GM21723 (cell line): ENCODE measurements at regions not wholly inside any gene's neighbourhood (a gene's known extent, or its start where the extent isn't known, plus 50 kb on each side); places are given as distances from the start of the nearest gene placed in this dataset.
"Not testable (repeated sequence)": the region's sequence is repeated elsewhere in the genome, so short reads cannot be mapped to it uniquely, and the experiment has no call there.

Experiments used
- ATAC-seq: cut with Tn5 transposase; IDR thresholded peaks from one replicate; pipeline ENCODE4 v1.9.1; 2021; ENCODE audit warnings: mild to moderate bottlenecking, moderate library complexity; ENCODE audit not compliant: unreplicated experiment

DNA sequence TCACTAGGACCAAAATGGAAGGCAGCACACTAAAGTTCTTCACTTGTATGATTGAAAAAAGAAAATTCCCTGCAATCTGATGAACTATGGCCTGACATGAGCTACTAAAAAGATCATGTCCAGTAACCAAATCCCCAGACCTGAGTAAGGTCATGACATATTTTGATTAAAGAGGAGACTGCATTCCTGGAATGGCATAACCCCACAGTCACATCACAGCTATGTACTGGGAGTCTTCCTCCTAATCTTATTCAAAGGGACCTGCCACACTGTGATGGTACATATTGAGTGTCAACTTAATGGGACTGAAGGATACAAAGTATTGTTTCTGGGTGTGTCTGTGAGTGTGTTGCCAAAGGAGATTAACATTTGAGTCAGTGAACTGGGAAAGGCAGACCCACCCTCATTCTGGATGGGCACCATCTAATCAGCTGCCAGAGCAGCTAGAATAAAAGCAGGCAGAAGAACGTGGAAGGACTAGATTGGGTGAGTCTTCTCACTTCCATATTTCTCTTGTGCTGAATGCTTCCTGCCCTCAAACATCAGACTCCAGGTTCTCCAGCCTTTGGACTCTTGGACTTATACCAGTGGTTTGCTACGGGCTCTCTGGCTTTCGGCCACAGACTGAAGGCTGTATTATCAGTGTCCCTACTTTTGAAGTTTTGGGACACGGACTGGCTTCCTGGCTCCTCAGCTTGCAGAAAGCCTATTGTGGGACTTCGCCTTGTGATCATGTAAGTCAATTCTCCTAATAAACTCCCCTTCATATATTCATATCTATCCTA is 345.0 kb downstream of the TMEM38B start:
- ATAC-seq = no peak

DNA sequence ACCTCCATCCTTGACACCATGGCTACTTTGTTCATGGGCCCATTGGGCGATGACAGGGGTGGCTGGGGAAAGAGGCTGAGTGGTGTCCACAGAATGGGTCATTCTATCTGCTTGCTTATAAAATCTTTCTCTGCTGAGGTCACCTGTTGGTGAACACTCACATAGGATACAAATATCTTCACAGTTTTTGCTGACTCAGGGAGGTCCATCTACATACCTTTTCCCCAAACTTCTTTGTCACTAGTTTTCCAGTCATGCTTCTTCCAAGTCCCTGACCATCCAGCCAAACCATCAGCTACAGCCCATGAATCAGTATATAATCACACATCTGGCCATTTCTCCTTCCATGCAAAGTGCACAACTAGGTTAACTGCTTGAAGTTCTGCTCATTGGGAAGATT is 347.6 kb downstream of the TMEM38B start:
- not testable (repeated sequence) for ATAC-seq

DNA sequence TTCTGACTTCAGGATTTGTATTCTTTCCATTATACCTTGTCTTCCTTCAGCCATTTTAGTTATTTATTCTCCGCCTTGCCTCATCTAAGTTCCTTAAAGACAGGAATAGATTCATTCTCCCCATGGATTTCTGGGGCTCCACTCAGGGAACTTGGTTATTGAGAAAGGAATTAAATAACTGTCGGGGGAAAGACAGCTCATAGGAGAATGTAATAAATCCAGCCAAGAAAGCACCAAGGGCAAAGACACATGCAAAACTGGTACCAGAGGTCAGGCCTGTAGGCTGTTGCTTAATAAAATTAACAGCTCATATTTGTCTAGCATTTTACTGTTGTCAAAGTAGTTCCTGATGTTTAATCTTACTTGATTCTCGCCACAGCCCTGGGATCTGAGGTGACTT is 357.2 kb downstream of the TMEM38B start:
- ATAC-seq = no peak

DNA sequence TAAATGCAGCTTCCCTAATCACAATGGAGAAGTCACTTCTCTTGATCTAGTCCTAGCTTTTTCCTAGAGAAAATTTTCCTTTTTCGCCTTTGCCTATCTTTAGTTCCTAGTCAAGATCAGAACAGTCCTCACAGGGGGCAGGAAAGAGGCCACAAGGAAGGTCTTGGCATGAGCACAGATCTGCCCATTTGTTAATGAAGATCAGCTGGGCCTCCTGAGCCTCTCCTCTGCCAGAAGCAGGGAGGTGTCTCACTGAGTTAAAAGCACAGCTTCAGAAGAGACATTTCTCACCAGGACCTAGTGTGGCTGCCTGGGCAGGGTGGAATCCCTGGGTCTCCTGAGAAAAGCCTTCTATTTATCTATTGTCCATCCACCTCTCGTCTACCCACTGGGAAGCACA is 357.8 kb downstream of the TMEM38B start:
- ATAC-seq = no peak

DNA sequence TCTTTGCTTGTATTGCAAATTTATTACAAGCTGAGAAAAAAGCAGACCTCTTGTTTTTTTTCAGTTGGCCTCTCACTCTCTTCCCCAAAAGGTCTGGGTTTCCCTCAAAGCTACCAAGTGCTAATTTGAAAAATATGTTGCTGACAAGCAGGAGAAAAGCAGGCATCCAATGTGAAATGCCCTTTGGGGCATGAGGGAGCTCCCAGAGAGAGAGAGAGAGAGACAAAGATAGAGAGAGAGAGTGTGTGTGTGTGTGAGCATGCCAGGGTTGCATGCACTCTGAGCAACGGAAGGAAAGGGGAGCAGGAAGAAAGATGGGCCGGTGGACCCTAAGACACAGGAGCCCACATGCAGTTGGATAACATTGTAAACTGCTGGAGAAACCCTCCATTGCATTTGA is 358.4 kb downstream of the TMEM38B start:
- no peak for ATAC-seq

DNA sequence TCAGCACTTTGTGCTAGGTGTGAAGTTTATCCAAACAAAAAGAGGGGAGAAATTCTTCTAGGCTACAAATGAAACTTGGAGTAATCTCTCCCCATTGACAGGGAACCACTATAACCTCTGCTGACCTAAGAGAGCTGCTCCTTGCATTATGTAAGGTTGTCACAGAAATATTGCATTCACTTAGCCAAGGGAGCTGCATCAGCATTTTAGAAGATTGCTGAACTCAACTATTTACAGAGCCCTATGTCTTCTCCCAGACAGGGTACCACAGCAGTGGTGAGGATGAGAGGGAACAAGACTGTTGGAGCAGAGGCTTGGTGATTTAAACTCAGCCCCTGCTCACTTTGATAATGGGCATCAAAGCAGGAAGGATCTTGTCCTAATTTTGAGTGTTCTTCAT is 362.0 kb downstream of the TMEM38B start:
- no peak for ATAC-seq

DNA sequence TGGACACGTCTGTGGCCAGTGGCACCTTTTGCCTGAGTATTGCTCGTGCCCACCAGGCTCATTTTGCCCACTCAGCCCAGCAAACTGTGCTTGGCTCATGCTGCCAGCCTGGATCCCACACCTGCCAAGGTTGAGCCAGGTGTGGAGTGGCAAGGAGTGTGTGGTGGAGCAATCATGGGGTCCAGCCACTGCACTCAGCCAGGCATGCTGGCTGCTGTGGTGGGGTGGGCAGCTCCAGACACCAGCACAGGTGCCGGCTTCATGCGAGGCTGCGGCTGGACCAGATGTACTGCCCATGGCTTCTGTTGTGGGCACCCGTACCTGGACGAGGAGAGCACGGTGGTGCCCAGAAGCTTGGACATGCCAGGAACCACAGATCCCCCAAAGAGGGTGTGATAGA is 364.1 kb downstream of the TMEM38B start:
- no peak for ATAC-seq

DNA sequence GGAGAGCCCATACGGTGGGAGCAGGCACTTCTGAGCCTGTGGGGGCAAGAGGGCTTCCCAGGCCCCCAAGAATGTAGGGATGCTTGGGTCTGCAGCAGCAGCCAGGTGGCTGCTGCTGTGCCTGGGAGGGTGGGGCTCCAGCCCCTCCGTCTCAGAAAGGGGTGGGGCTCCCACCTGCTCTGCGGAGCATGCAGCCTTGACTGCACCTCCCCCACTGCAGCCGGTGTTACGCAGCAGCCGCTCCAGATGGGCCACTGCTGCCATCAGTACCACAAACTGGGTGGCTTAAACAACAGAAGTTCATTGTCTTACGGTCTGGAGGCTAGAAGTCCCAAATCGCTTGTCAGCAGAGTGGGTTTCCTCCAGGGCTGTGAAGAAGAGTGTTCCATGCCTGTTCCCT is 365.5 kb downstream of the TMEM38B start:
- ATAC-seq = no peak

DNA sequence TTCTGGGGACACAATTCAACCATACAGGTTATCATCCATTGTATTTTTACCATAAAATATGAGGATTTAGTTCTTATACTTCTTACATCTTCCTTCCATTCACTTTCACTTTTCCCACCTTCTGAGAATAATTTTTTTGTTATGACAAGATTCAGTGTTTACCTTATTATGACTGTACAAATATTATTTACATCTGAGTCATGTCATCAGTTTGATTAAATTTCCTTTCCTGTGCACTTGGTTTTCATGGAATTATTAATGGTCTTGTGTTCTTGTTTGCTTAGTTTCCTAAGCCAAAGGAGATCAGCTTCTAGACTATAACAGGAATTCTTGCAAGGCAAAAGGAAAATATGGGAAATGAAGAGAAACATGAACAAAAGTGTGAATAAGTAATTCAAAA is 366.5 kb downstream of the TMEM38B start:
- ATAC-seq = no peak

DNA sequence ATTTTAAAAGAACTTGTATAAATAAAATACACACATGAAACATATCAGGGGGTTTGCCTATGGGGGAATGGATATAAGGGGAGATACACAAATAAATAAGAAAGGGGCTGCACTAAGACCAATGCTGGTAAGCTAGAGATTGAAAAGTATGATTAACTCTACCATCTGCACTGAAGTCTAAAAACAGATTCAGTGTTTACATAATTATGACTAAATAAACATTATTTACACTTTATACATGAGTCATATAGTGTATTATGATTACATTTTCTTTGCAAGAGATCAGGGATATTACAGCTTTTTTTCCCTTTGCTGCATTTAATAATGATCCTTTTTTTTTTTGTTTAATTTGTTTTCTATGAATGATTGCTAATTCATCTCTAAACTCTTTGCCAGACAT is 367.9 kb downstream of the TMEM38B start:
- no peak for ATAC-seq

DNA sequence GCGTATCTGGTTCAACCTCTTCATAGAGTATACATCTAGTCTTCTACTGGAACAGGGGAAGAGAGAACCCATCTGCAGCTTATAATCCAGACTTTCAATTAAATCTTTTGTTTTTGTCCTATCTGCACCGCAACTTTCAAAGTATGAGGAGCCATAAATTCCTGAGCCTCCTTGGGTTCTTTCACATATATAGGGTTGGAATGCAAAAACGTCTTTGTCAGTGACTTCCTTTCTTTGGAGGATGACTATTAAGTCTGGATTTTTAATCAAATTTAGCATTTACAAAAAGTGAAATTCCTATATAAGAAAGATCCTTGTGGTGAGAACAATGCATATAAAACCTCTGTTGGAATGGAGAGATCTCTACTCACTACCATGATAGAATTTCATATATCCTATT is 370.8 kb downstream of the TMEM38B start:
- no peak for ATAC-seq

DNA sequence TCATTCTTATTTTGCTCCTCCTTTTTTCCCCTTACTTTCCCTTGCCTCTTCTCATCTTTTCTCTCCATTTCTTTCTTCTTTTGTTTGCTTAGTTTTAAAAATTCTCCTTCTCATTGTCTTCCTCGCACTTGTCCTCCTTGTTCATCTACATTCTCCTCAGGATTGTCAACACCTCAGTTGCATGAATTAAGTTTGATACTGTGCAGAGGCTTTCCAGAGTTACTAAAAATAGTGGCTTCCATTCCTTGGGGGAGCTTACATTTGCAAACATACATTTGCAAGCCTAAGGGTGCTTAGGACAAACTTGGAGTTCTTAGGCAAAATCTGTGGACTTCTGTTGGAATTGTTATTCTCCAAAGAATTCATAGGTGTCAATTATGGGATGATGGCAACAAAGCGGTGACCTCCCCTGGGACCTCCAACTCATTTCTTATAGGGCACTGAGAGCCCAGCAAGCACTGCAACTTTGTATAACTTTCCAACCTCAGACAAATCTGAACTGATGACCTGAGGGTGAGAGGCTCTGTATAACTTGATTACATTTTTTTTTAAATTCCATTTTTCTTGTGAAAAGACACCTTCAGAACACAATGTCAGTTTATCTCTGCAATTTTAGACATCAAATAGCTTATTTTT is 371.4 kb downstream of the TMEM38B start:
- ATAC-seq = no peak

DNA sequence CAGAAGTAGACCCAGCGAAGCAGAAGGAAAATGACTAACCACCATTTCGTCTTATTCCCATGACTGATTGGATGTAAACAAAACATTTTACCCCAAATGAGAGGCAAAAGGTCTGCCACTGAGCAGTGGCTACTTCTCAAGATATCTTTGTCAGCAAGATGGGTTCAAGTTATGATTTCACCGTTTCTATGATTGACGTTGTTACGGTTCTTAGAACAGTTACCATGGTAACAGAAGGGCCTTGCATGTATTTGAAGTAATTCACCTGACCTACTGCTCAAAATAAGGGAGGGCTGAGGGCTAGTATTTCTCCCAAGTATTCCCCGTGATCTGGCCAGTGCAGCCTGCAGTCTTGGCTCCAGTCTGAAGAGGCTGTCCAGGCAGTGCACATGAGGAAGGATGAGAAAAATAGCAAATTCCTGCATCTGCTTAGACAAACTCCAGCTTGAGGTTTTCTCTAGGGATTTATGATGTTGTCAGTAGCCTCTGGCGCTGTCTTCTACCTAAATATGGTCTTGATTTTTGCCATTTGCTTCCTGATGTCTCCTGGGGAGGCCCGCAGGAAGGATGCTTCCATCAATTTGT is 372.7 kb downstream of the TMEM38B start:
- no peak for ATAC-seq

DNA sequence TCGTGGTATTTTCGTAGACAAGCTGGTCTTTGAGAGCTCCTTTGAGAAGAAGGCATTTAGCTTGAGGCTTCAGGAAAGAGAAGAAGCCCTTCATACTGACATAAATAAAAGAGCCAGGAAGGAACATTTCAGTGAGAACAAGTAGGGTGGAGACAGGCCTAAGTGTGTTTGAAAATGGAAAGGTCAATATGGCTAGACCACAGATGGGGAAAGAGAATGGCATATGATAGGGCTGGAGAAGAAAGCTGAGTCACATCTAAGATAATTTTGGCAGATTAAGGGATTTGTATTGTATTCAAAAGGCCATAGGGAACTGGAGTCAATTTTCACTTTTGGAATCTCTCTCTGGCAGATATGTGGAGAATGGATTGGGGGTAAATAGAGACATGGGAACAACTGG is 374.9 kb downstream of the TMEM38B start:
- no peak for ATAC-seq

DNA sequence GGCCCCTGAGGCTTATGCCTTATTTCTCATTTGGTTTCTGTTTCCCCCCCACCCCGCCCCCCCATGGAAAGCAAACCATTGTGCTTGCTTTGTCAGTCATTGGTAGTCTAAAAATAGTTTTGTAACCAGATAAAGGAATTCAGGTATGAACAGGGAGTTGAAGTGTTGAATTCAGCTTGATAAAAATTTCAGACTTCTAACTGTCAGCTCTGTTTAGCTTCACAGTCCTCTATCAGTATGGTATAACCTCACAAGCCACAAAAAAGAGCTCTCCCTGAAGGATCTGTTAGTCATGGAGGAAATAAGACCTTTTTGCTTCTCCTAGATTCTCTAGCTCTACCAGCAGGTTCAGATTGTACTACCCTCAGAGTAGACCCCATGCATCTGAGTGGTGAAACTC is 378.1 kb downstream of the TMEM38B start:
- ATAC-seq = no peak

DNA sequence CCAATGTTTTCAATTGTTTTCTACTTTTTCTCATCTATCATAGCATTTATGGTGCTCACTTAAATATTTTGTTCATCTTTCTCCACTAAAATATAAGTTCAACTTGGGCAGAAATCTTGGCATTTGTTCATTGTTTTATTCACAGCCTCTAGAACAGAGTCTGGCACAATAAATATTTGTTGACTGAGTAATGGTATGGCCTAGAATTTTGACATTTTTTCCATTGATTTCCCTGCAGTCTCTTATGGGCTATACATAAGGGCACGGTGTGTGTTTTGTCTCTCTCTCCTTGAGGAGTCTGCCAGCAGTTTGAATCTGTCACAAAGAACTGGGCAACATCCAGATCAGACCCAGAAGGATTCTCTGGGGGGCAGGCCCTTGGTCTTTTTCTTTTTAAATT is 379.7 kb downstream of the TMEM38B start:
- ATAC-seq = no peak

DNA sequence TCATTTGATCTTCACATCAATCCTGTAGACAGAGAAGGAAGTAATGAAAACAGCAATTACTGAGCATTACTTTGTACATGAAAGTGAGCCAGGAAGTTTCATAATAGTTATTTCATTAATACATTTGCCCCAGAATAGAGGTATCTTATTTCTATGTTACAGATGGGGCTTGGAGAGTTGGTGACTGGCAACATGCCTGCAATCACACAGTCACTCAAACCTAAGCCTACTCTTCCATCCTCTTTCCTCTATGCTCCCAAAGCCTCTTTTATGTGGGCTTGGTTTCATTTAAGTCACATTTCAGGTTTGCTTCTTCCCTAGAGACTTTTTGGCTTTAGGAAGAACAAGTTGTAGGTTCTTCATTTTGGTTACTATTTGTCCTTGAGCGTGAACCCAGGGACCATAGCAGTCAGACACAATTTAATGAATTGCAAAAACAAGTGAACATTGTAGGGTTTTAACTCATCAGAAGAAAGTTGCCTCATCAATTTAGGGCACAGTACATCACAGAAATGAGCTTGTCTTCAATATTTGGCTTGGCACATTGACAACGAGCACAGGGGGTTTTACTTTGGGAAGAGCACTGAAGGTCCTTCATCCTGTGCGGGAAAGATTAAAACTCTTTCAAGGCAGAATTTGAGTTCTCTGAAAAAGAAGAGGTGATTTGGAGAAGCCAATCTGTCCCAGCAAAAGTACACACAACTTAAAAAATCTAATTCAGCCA is 381.1 kb downstream of the TMEM38B start:
- ATAC-seq = no peak

DNA sequence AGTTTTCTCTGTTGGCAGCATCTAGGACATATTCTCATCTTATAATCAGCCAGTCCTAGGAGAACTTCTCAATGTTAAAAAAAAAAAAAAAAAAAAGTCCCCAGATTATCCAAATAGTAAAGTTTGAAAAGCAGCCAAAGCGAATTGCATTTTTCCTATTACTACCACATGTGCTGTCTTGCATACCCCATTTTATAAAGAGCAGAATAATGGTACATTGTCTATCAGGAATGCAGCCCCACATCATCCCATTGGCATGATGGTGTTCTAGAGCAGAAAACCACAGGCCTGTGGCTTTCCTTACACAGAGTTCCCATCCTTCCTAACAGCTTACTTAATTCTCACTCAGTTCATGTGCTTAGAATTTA is 381.6 kb downstream of the TMEM38B start:
- no peak for ATAC-seq

DNA sequence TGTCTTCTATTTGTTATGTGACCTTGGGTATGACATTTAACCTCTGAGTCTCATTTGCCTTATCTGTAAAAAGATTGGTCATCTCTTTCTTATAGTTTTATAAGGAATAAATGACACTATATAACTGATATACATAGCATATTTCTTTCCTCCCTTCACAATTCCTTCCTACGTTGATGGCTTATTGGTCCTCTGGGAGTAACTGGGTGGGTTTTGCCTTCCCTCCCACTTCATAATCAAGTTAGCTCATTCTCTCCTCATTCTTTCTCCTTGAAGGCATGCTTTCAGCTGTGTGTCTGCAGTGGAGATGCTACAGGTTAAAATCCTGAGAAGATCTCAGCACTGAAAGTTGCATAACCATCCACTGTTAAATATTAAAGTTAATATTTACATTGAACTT is 382.4 kb downstream of the TMEM38B start:
- ATAC-seq = no peak

DNA sequence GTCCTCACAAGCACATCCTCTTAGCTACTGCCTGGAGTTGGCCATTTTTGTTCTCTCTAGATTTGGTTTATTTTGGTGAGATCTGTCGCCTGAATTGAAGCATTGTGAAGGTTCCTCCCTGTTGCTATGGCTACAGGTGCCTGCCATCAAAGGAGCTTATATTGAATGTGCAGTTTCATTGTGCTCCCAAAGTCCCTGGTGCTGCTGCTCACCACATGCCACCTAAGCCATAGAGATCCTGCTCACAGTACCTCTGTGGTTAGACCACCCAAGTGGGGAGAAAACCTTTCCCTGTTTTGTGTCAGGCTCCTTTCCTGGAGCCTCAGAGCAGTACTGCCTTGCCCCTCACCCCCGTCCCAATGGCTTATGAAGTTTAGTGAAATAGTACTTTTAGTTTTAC is 383.4 kb downstream of the TMEM38B start:
- ATAC-seq = no peak

DNA sequence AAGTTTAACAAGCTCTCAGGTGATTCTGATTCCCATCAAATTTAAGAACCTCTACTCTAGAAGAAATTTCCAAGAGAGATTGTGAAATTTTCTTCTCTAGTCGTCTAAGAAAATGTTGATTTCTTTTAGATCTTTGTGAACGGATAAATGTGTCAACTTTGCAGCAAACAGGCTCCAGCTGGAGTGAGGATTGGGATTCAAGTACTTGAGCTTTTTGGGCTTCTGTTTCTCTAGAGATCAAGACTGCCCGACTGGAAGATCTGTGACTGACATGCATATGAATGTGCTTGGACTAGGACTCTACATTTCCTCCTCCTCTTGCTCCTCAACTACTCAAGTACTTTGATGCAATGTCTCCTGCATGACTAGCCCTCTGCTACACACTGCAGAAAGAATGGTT is 388.3 kb downstream of the TMEM38B start:
- ATAC-seq = no peak

DNA sequence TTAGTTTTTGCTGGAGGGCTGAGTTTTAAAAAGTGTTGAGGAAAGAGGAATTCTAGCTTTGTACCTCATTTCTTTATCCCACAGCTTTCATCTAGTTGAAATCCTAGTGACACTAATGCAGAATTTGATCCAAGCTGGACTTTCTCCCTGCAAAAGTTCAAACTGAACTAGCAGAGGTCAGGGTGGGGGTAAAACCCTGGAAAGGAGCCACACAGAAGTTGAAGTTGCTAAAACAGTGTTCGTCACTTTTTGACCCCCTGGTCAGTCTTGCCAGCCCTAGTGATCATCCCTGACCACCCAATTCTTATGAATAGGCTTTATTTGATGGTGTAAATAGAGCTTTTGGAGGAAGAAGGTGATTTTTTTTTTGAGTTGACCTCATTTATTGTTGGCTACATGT is 390.4 kb downstream of the TMEM38B start:
- no peak for ATAC-seq
